ENCODE measurements at regions not wholly inside any gene's neighbourhood (a gene's known extent, or its start where the extent isn't known, plus 50 kb on each side); places are given as distances from the start of the nearest gene placed in this dataset.

DNA sequence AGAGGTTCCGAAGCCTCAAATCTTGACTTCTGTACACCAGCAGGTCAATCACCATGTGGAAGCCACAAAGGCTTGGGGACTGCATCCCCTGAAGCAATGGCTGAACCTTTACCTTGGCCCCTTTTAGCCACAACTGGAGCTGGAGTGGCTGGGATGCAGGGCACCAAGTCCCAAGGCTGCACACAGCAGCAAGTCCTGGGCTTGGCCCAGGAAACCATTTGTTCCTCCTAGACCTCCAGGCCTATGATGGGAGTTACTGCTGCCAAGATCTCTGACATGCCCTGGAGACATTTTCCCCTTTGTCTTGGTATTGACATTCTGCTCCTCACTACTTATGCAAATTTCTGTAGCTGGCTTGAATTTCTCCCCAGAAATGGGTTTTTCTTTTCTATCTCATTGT lies 285.9 kb downstream of the ASXL3 start:
- TF ChIP-seq, protein P1, sequence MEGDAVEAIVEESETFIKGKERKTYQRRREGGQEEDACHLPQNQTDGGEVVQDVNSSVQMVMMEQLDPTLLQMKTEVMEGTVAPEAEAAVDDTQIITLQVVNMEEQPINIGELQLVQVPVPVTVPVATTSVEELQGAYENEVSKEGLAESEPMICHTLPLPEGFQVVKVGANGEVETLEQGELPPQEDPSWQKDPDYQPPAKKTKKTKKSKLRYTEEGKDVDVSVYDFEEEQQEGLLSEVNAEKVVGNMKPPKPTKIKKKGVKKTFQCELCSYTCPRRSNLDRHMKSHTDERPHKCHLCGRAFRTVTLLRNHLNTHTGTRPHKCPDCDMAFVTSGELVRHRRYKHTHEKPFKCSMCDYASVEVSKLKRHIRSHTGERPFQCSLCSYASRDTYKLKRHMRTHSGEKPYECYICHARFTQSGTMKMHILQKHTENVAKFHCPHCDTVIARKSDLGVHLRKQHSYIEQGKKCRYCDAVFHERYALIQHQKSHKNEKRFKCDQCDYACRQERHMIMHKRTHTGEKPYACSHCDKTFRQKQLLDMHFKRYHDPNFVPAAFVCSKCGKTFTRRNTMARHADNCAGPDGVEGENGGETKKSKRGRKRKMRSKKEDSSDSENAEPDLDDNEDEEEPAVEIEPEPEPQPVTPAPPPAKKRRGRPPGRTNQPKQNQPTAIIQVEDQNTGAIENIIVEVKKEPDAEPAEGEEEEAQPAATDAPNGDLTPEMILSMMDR (IDR thresholded peaks at IDR 0.05; ENCODE audit: insufficient read depth, low read depth, low read length, missing control alignments), result no peak
- no peak overlapping the region for H3K4me3 ChIP-seq (ENCODE audit: low read length)
- DNase-seq (ENCODE audit: low read depth), result no peak

DNA sequence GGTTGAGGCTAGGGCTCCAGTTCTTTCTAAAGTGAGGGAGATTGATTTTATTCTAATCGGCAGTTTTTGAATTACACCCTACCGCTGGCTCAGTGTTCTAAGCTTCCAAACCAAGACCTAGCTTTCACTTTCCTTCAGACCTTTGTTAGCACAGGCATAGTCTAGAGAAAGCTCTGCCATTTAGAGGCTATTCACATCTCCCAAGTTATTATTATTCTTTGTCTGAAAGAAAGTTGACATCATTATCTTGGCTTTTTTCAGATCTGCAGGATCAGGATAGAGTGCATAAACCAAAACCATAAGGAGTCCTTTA lies 276.8 kb downstream of the ASXL3 start:
- DNase-seq (ENCODE audit: low read depth), result no peak
- TF ChIP-seq, protein P1 (IDR thresholded peaks at IDR 0.05; ENCODE audit: insufficient read depth, low read depth, low read length, missing control alignments), result no peak
- H3K4me3 ChIP-seq (ENCODE audit: low read length), result no peak overlapping the region

DNA sequence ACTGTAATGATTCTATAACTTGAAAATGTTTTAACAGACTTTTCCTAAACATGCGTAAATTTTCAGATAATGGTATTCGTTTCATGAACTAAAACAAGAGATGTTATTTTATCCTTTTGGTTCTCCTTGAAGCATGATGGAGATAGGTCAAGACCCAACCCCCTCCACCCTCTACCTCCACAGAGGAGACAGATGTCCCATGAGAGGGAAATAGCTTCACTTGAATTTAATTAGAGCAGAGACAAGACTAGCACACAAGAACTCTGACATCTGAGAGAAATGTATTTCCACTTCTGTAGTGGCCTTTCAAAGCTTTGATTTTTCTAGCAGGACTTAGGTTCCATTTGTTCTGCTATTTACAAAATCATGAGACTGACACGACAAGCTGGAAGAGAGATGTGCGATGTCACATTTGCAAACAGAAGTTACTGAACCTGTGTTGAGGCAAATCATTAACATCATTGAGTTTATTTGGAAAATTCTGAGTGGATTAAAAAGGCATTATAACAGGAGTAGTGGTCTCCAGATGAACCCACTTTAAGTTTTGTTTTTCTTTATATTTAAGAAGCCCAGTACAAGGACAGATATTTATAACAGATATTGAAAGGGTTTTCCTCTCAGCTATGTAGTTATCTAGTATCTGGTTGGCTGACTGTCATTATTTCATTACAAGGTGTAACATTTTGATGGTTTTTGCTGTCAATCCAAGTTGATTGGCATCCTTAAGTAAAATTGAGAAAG lies 276.2 kb downstream of the ASXL3 start:
- TF ChIP-seq, protein P1 (IDR thresholded peaks at IDR 0.05; ENCODE audit: insufficient read depth, low read depth, low read length, missing control alignments), result no peak
- no peak overlapping the region for H3K4me3 ChIP-seq (ENCODE audit: low read length)

DNA sequence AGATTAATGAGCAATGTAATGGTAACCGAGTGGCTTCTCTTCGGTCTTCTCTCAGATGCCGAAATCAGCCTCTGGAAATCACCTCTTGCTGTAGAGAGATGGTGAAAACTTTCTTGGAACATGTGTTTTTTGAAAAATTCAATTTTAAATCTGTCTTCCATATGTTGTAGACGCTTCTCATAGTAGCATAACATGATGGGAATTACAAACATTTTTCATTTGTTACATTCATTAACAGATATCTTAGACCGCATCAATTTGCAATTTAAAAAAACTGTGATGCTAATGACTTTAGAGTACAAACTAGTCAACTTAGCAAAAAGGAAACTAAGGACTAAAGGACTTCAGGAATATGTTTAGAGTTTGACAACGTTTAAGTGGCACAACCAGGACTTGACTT lies 275.2 kb downstream of the ASXL3 start:
- no peak overlapping the region for H3K4me3 ChIP-seq (ENCODE audit: low read length)
- TF ChIP-seq, protein P1 (IDR thresholded peaks at IDR 0.05; ENCODE audit: insufficient read depth, low read depth, low read length, missing control alignments), result no peak
- DNase-seq (ENCODE audit: low read depth), result no peak

More for the DNA sequence above, 276.2 kb downstream of the ASXL3 start:
- DNase-seq (ENCODE audit: low read depth), result no peak

DNA sequence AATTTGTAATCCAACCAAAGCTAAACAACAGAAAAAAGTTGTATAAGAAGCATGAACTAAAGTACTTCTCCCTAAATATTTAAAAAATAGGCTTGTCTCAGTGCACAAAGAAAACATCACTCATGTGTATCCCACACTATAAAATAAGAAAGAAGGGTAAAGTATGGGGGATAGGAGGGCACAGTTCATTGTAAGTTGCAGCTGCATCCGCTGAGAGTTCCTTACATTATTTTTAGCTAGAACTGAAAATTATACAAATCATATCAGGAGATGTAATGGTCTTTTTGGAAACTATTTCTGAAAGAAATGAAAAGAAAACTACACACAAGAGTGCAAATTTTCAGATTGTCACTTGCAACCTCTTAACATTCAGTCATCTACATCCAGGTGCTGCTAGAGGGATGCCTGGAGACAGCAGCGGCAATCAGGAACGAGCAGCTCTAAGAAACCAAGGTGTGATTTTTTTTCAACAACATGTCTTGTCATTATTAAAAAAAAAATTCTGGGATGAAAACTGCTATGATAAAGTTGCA lies 273.6 kb downstream of the ASXL3 start:
- no peak overlapping the region for H3K4me3 ChIP-seq (ENCODE audit: low read length)
- TF ChIP-seq, protein P1 (IDR thresholded peaks at IDR 0.05; ENCODE audit: insufficient read depth, low read depth, low read length, missing control alignments), result no peak
- no peak for DNase-seq (ENCODE audit: low read depth)

DNA sequence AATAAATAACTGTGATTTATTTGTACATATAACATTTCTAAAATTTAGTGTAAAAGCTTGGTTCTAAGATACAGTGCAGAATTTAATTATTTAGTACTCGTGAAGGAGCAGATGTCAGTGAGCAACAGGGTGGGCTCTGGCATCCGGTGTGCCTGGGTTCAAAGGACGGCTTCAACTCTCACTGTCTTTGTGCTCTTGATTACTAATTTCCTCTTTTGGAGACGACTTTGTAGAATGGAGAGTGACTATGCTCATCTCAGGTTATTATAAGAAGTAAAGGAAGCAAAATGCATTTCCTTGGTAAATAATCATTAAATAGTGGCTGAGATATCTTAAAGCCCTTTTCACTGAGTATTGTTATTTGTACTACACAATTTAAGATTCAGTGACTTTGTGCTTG lies 271.7 kb downstream of the ASXL3 start:
- H3K4me3 ChIP-seq (ENCODE audit: low read length), result no peak overlapping the region
- TF ChIP-seq, protein P1 (IDR thresholded peaks at IDR 0.05; ENCODE audit: insufficient read depth, low read depth, low read length, missing control alignments), result no peak
- DNase-seq (ENCODE audit: low read depth), result no peak

DNA sequence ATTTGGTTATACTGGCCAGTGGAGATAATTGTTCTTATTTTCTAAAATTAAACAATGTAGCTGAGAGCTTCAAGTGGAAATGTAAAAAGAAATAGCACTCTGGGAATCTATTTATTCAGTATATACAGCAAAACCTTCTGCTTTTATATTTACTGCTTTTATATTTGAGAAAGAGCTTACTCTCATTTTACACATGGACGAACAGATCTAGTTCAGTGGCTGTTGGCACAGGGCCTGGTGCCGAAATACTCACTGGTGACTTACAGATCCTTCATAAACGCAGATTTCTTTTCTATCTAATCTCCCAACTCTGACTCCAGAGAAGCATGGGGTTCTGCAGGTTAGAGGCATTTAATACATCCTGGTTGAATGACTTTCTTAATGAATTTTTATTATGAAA lies 266.2 kb downstream of the ASXL3 start:
- DNase-seq (ENCODE audit: low read depth), result no peak
- H3K4me3 ChIP-seq (ENCODE audit: low read length), result no peak overlapping the region
- TF ChIP-seq, protein P1 (IDR thresholded peaks at IDR 0.05; ENCODE audit: insufficient read depth, low read depth, low read length, missing control alignments), result no peak

Data from epithelial cell of esophagus (primary cell).